ENCODE measurements at regions not wholly inside any gene's neighbourhood (a gene's known extent, or its start where the extent isn't known, plus 50 kb on each side); places are given as distances from the start of the nearest gene placed in this dataset.

DNA sequence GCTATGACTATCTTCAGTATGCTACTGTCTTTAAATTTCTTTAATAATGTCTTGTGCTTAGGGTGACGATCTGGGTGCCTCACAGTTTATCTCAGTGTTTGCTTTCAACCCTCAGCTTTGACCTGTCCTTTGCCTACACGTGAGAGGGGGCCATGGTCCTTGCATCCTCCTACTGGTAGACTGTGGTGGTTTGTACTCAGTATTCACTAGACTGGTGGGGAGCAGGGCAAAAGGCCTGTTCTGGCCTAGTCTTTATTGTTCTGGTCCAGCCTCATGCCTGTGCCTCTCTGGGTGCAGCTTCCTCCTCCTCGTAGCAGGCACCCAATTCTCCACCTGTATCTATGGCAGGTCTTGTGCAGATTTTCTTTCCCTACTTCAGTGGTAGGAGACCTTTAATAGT is 354.9 kb downstream of the CD109 start:
- no peak for ATAC-seq
- TF ChIP-seq SNAI2 (CRISPR knock-in tag; IDR thresholded peaks at IDR 0.05) = no peak
- no peak for TF ChIP-seq BACH2 (CRISPR knock-in tag; IDR thresholded peaks at IDR 0.05; ENCODE audit: borderline replicate concordance)
- no peak for TF ChIP-seq ISL1 (CRISPR knock-in tag; IDR thresholded peaks at IDR 0.05)
- TF ChIP-seq ZNF70 (CRISPR knock-in tag; IDR thresholded peaks at IDR 0.05) = no peak
- no peak for TF ChIP-seq ZC3H10 (CRISPR knock-in tag; IDR thresholded peaks at IDR 0.05)
- TF ChIP-seq PPARA (CRISPR knock-in tag; IDR thresholded peaks at IDR 0.05; ENCODE audit: borderline replicate concordance) = no peak
- TF ChIP-seq, protein P1, sequence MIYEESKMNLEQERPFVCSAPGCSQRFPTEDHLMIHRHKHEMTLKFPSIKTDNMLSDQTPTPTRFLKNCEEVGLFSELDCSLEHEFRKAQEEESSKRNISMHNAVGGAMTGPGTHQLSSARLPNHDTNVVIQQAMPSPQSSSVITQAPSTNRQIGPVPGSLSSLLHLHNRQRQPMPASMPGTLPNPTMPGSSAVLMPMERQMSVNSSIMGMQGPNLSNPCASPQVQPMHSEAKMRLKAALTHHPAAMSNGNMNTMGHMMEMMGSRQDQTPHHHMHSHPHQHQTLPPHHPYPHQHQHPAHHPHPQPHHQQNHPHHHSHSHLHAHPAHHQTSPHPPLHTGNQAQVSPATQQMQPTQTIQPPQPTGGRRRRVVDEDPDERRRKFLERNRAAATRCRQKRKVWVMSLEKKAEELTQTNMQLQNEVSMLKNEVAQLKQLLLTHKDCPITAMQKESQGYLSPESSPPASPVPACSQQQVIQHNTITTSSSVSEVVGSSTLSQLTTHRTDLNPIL (CRISPR knock-in tag; IDR thresholded peaks at IDR 0.05; ENCODE audit: low read depth) = no peak
- no peak for TF ChIP-seq TOX (CRISPR knock-in tag; IDR thresholded peaks at IDR 0.05; ENCODE audit: borderline replicate concordance)
- TF ChIP-seq, protein P2, sequence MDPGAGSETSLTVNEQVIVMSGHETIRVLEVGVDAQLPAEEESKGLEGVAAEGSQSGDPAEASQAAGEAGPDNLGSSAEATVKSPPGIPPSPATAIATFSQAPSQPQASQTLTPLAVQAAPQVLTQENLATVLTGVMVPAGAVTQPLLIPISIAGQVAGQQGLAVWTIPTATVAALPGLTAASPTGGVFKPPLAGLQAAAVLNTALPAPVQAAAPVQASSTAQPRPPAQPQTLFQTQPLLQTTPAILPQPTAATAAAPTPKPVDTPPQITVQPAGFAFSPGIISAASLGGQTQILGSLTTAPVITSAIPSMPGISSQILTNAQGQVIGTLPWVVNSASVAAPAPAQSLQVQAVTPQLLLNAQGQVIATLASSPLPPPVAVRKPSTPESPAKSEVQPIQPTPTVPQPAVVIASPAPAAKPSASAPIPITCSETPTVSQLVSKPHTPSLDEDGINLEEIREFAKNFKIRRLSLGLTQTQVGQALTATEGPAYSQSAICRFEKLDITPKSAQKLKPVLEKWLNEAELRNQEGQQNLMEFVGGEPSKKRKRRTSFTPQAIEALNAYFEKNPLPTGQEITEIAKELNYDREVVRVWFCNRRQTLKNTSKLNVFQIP (CRISPR knock-in tag; IDR thresholded peaks at IDR 0.05; ENCODE audit: borderline replicate concordance, low read depth) = no peak
- TF ChIP-seq ZNF8 (CRISPR knock-in tag; IDR thresholded peaks at IDR 0.05) = no peak
- no peak for TF ChIP-seq ESRRG (CRISPR knock-in tag; IDR thresholded peaks at IDR 0.05)
- no peak for TF ChIP-seq RARB (CRISPR knock-in tag; IDR thresholded peaks at IDR 0.05)

DNA sequence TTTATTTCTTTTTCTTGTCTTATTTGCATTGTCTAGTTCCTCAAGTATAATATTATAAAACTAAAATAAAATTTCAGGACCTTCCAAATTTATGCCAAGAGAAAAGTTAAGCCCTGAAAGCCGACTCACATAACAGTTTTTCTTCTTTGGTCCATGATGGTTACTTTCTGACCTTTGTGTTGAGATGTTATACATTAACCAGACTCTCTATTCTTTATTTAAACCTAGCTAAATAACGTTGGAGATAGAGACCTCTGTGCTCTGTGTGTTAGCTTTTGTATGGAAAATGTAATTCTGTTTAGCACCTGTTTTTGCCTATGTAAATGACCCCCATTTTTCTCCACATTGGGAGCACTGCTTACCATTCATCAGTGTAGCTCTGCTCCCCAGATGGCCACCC is 352.4 kb downstream of the CD109 start:
- no peak for ATAC-seq
- no peak for TF ChIP-seq ZNF8 (CRISPR knock-in tag; IDR thresholded peaks at IDR 0.05)
- no peak for TF ChIP-seq BACH2 (CRISPR knock-in tag; IDR thresholded peaks at IDR 0.05; ENCODE audit: borderline replicate concordance)
- no peak for TF ChIP-seq TOX (CRISPR knock-in tag; IDR thresholded peaks at IDR 0.05; ENCODE audit: borderline replicate concordance)

DNA sequence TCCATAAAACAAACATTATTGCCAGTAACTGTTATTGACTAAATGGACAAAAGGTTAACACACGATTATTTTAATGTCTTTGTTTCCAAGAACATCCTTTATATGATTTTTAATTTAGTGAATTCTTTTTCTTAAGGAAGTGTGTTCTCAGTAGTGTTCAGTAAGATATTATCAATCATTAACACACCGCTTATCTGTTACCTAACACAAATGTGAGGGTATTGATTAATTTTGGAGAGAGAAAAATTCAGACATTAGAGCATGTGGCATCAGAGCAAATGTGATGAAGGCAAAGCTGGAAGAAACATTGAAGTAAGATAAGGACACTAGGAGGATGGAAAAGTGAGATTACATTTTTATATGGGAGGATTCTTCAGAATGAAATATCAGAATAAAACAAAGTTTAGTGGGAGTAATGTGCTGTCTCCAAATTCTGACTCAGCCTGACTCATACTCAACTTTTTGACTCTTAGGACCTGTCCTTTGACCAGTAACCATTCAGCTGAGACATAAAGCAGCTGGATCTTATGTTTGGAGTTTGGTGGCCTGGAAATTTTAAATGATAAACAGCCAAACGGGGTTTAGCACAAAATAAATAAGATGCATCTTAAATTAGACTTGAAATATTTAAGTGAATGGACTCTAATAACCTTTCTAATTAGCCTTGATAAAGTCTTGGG is 348.6 kb downstream of the CD109 start:
- no peak for ATAC-seq
- TF ChIP-seq TCF4 (CRISPR knock-in tag; IDR thresholded peaks at IDR 0.05; ENCODE audit: borderline replicate concordance) = no peak
- TF ChIP-seq, protein P2 (CRISPR knock-in tag; IDR thresholded peaks at IDR 0.05; ENCODE audit: borderline replicate concordance, low read depth) = no peak
- TF ChIP-seq, protein P3, sequence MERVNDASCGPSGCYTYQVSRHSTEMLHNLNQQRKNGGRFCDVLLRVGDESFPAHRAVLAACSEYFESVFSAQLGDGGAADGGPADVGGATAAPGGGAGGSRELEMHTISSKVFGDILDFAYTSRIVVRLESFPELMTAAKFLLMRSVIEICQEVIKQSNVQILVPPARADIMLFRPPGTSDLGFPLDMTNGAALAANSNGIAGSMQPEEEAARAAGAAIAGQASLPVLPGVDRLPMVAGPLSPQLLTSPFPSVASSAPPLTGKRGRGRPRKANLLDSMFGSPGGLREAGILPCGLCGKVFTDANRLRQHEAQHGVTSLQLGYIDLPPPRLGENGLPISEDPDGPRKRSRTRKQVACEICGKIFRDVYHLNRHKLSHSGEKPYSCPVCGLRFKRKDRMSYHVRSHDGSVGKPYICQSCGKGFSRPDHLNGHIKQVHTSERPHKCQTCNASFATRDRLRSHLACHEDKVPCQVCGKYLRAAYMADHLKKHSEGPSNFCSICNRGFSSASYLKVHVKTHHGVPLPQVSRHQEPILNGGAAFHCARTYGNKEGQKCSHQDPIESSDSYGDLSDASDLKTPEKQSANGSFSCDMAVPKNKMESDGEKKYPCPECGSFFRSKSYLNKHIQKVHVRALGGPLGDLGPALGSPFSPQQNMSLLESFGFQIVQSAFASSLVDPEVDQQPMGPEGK (CRISPR knock-in tag; IDR thresholded peaks at IDR 0.05; ENCODE audit: borderline replicate concordance) = no peak
- no peak for TF ChIP-seq ZNF70 (CRISPR knock-in tag; IDR thresholded peaks at IDR 0.05)
- TF ChIP-seq, protein P4, sequence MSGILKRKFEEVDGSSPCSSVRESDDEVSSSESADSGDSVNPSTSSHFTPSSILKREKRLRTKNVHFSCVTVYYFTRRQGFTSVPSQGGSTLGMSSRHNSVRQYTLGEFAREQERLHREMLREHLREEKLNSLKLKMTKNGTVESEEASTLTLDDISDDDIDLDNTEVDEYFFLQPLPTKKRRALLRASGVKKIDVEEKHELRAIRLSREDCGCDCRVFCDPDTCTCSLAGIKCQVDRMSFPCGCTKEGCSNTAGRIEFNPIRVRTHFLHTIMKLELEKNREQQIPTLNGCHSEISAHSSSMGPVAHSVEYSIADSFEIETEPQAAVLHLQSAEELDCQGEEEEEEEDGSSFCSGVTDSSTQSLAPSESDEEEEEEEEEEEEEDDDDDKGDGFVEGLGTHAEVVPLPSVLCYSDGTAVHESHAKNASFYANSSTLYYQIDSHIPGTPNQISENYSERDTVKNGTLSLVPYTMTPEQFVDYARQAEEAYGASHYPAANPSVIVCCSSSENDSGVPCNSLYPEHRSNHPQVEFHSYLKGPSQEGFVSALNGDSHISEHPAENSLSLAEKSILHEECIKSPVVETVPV (CRISPR knock-in tag; IDR thresholded peaks at IDR 0.05) = no peak
- TF ChIP-seq ZFP3 (CRISPR knock-in tag; IDR thresholded peaks at IDR 0.05) = no peak
- no peak for TF ChIP-seq ZFP30 (CRISPR knock-in tag; IDR thresholded peaks at IDR 0.05)
- no peak for TF ChIP-seq ARNTL (CRISPR knock-in tag; IDR thresholded peaks at IDR 0.05; ENCODE audit: borderline replicate concordance, low read depth)
- TF ChIP-seq RARB (CRISPR knock-in tag; IDR thresholded peaks at IDR 0.05) = no peak
- TF ChIP-seq ESRRG (CRISPR knock-in tag; IDR thresholded peaks at IDR 0.05) = no peak
- no peak for TF ChIP-seq CSDC2 (CRISPR knock-in tag; IDR thresholded peaks at IDR 0.05)
- no peak for TF ChIP-seq BACH2 (CRISPR knock-in tag; IDR thresholded peaks at IDR 0.05; ENCODE audit: borderline replicate concordance)
- no peak for TF ChIP-seq ISL1 (CRISPR knock-in tag; IDR thresholded peaks at IDR 0.05)
- no peak for TF ChIP-seq SNAI2 (CRISPR knock-in tag; IDR thresholded peaks at IDR 0.05)

DNA sequence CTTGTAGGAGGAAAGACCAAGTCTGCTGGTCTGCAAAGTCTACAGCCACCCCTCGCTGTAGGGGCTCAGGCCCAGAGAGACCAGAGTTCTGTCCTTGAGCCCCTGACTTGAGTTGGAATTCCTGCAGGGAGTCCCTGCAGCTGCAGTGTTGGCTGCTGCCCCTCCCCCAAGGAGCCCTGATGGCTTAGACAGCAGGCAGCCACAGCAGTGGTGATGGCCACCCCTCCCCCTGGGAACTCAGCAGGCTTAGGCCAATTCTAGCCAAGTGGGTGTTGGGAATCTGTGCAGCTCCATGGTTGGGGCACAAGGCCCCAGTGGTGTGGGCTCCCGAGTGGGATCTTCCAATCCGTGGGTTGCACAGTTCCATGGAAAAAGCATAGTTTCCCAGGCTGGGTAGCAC is 345.4 kb downstream of the CD109 start:
- ATAC-seq = no peak
- TF ChIP-seq TCF4 (CRISPR knock-in tag; IDR thresholded peaks at IDR 0.05; ENCODE audit: borderline replicate concordance) (no peak), PPARA (CRISPR knock-in tag; IDR thresholded peaks at IDR 0.05; ENCODE audit: borderline replicate concordance) (no peak), ZNF70 (CRISPR knock-in tag; IDR thresholded peaks at IDR 0.05) (no peak), CSDC2 (CRISPR knock-in tag; IDR thresholded peaks at IDR 0.05) (no peak), OSR1 (CRISPR knock-in tag; IDR thresholded peaks at IDR 0.05) (no peak), ZNF8 (CRISPR knock-in tag; IDR thresholded peaks at IDR 0.05) (no peak), ZNF565 (CRISPR knock-in tag; conservative IDR thresholded peaks at IDR 0.05; ENCODE audit: low read depth) (no peak)
- TF ChIP-seq, protein P3 (CRISPR knock-in tag; IDR thresholded peaks at IDR 0.05; ENCODE audit: borderline replicate concordance) = no peak
- TF ChIP-seq, protein P5, sequence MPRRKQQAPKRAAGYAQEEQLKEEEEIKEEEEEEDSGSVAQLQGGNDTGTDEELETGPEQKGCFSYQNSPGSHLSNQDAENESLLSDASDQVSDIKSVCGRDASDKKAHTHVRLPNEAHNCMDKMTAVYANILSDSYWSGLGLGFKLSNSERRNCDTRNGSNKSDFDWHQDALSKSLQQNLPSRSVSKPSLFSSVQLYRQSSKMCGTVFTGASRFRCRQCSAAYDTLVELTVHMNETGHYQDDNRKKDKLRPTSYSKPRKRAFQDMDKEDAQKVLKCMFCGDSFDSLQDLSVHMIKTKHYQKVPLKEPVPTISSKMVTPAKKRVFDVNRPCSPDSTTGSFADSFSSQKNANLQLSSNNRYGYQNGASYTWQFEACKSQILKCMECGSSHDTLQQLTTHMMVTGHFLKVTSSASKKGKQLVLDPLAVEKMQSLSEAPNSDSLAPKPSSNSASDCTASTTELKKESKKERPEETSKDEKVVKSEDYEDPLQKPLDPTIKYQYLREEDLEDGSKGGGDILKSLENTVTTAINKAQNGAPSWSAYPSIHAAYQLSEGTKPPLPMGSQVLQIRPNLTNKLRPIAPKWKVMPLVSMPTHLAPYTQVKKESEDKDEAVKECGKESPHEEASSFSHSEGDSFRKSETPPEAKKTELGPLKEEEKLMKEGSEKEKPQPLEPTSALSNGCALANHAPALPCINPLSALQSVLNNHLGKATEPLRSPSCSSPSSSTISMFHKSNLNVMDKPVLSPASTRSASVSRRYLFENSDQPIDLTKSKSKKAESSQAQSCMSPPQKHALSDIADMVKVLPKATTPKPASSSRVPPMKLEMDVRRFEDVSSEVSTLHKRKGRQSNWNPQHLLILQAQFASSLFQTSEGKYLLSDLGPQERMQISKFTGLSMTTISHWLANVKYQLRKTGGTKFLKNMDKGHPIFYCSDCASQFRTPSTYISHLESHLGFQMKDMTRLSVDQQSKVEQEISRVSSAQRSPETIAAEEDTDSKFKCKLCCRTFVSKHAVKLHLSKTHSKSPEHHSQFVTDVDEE (CRISPR knock-in tag; IDR thresholded peaks at IDR 0.05) = no peak

Data from SK-N-SH treated with all-trans-retinoic acid at 6 μM for 48 hours (cell line).